ENCODE measurements at regions not wholly inside any gene's neighbourhood (a gene's known extent, or its start where the extent isn't known, plus 50 kb on each side); places are given as distances from the start of the nearest gene placed in this dataset.

DNA sequence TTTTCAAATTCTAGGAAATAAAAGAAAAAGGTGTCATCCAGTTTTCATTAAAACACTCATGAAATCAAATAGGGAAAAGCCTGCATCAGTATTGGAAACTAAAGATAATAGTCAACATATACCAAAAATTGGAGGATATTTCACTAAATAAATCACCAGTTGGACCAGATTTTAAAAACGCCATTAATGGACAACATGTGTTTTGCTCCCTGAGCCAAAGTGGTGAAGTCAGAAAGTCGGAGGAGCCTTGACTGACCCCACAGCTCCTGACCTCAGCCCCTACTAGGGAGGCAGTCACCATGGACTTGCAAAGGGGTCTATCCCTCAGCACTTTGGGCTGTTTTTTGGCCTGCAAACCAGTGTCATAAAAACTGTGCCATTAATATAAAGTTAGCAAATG, 98.3 kb upstream of the SEC61G start:
- TF ChIP-seq EP300 (IDR thresholded peaks at IDR 0.05) (no peak), POLR2A (IDR thresholded peaks at IDR 0.05; ENCODE audit: low read depth) (no peak)
